Liver (tissue), 8 donors: ENCODE measurements at regions not wholly inside any gene's neighbourhood (a gene's known extent, or its start where the extent isn't known, plus 50 kb on each side); places are given as distances from the start of the nearest gene placed in this dataset.

ENCODE experiments used
- DNase-seq: peaks from one replicate; pipeline ENCODE4 v3.0.0-alpha.2; 2017; ENCODE audit warnings: low spot score
- H3K27ac ChIP-seq, 2 donors: one replicate each; pipeline ENCODE4 v1.7.0; 2013; ENCODE audit warnings: inconsistent platforms in 2 of 2, low read length in 2 of 2, control low read depth in 1 of 2, low read depth in 1 of 2, mild to moderate bottlenecking in 1 of 2
- H3K27me3 ChIP-seq, 4 donors: one replicate each; pipeline versions ENCODE4 v1.6.1 to v1.7.0; 2013; ENCODE audit warnings: low read length in 3 of 4, inconsistent platforms in 1 of 4, mild to moderate bottlenecking in 1 of 4, moderate library complexity in 1 of 4; ENCODE audit not compliant: control insufficient read depth in 4 of 4, insufficient read depth in 4 of 4
- H3K36me3 ChIP-seq, 4 donors: one replicate each; pipeline versions ENCODE4 v1.6.1 to v1.7.0; 2013; ENCODE audit warnings: low read length in 3 of 4, mild to moderate bottlenecking in 3 of 4, low read depth in 1 of 4, moderate library complexity in 1 of 4; ENCODE audit not compliant: control insufficient read depth in 4 of 4, insufficient read depth in 3 of 4
- H3K4me1 ChIP-seq, 4 donors: one replicate each; pipeline versions ENCODE4 v1.6.1 to v1.7.0; 2013; ENCODE audit warnings: low read length in 3 of 4, mild to moderate bottlenecking in 3 of 4, moderate library complexity in 1 of 4; ENCODE audit not compliant: control insufficient read depth in 4 of 4, insufficient read depth in 4 of 4
- H3K4me3 ChIP-seq, 3 donors: one replicate each; pipeline versions ENCODE4 v1.6.1 to v1.7.0; 2013; ENCODE audit warnings: low read length in 3 of 3, control low read depth in 1 of 3, low read depth in 1 of 3, mild to moderate bottlenecking in 1 of 3
- H3K9ac ChIP-seq, 2 donors: one replicate each; pipeline ENCODE4 v1.7.0; 2013; ENCODE audit warnings: low read length in 2 of 2, mild to moderate bottlenecking in 2 of 2, moderate library complexity in 2 of 2, control low read depth in 1 of 2, low read depth in 1 of 2
- H3K9me3 ChIP-seq, 4 donors: one replicate each; pipeline versions ENCODE4 v1.6.1 to v1.7.0; 2013; ENCODE audit warnings: low read length in 3 of 4; ENCODE audit not compliant: control insufficient read depth in 4 of 4
- EGR1 ChIP-seq, 2 donors: IDR thresholded peaks; 2 replicates each; pipeline ENCODE4 v1.6.1; 2016 to 2018; ENCODE audit warnings: antibody characterized with exemption in 2 of 2, low read depth in 2 of 2
- FOXA1 ChIP-seq: IDR thresholded peaks from 2 replicates; pipeline ENCODE4 v1.6.1; 2016; ENCODE audit warnings: antibody characterized with exemption
- FOXA2 ChIP-seq: IDR thresholded peaks from 2 replicates; pipeline ENCODE4 v1.6.1; 2016; ENCODE audit warnings: antibody characterized with exemption
- GABPA ChIP-seq, 2 donors: IDR thresholded peaks in 1 of 2; conservative IDR thresholded peaks in 1 of 2; 2 replicates each; pipeline ENCODE4 v1.6.1; 2016; ENCODE audit warnings: antibody characterized with exemption in 2 of 2, mild to moderate bottlenecking in 1 of 2, moderate library complexity in 1 of 2
- HNF4A ChIP-seq, 2 donors: conservative IDR thresholded peaks; 2 replicates each; pipeline ENCODE4 v1.6.1; 2016; ENCODE audit warnings: antibody characterized with exemption in 2 of 2, mild to moderate bottlenecking in 2 of 2
- HNF4G ChIP-seq: IDR thresholded peaks from 2 replicates; pipeline ENCODE4 v1.6.1; 2016; ENCODE audit warnings: antibody characterized with exemption
- JUND ChIP-seq, 2 donors: IDR thresholded peaks; 2 replicates each; pipeline ENCODE4 v1.6.1; 2016; ENCODE audit warnings: antibody characterized with exemption in 2 of 2
- NR2F2 ChIP-seq: IDR thresholded peaks from 2 replicates; pipeline ENCODE4 v1.6.1; 2016; ENCODE audit warnings: antibody characterized with exemption
- RAD21 ChIP-seq, 2 donors: IDR thresholded peaks; 2 replicates each; pipeline ENCODE4 v1.6.1; 2016; ENCODE audit warnings: antibody characterized with exemption in 2 of 2, mild to moderate bottlenecking in 2 of 2
- RXRA ChIP-seq, 2 donors: IDR thresholded peaks; 2 replicates each; pipeline ENCODE4 v1.6.1; 2017 to 2018; ENCODE audit warnings: antibody characterized with exemption in 2 of 2, mild to moderate bottlenecking in 1 of 2
- SP1 ChIP-seq: IDR thresholded peaks from 2 replicates; pipeline ENCODE4 v1.6.1; 2018; ENCODE audit warnings: antibody characterized with exemption, mild to moderate bottlenecking
- TAF1 ChIP-seq: conservative IDR thresholded peaks from 2 replicates; pipeline ENCODE4 v1.6.1; 2016; ENCODE audit warnings: antibody characterized with exemption, mild to moderate bottlenecking
- YY1 ChIP-seq: IDR thresholded peaks from 2 replicates; pipeline ENCODE4 v1.6.1; 2016; ENCODE audit warnings: antibody characterized with exemption, mild to moderate bottlenecking
- ZBTB33 ChIP-seq: IDR thresholded peaks from 2 replicates; pipeline ENCODE4 v1.6.1; 2016; ENCODE audit warnings: antibody characterized with exemption
- WGBS: extraction: QIAGEN DNeasy Blood & Tissue Kit; methylation state at CpG from one replicate; pipeline ENCODE4 v1.1.7; 2013; 5-methylcytosine and 5-hydroxymethylcytosine counted together
- TF ChIP-seq, protein P1 (sequence below): IDR thresholded peaks from 2 replicates; pipeline ENCODE4 v1.6.1; 2016; ENCODE audit warnings: antibody characterized with exemption
- TF ChIP-seq, protein P2 (sequence below): fragments of 150-350 bp; IDR thresholded peaks from 2 replicates; pipeline ENCODE4 v1.5.1; 2017; ENCODE audit warnings: improper control_type of control experiment, low read depth, low read length; ENCODE audit not compliant: missing input control
- TF ChIP-seq, protein P3 (sequence below): IDR thresholded peaks from 2 replicates; pipeline ENCODE4 v1.6.1; 2016; ENCODE audit warnings: antibody characterized with exemption
- donor health status: healthy.
- donor health status: healthy.
- donor health status: healthy.
- donor health status: healthy.
- donor health status: healthy.

DNA sequence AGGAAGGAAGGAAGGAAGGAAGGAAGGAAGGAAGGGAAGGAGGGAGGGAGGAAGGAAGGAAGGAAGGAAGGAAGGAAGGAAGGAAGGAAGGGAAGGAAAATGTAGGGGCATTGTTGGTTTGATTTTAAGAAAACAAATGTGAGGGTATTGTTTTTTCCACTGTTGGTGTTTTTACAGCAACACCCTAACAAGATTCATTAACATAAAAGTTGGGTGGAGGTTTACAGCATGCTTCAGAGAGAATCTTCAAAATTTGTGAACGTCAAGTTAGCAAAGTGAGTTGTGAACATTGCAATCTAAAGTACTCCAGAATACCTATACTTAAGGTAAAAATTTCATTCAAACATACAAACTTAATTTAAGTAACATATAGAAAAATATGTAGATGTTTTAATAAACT lies 200.2 kb upstream of the ID4 start:
- Histone ChIP-seq H3K27me3 (no peaks in the 10 kb centered on the region), H3K4me1 (no peaks in the 10 kb centered on the region), H3K4me3 (no peak overlapping the region), H3K9ac (no peak overlapping the region), H3K9me3 (no peaks in the 10 kb centered on the region), H3K36me3 (no peaks in the 10 kb centered on the region), H3K27ac (no peak overlapping the region)
- 87% methylated on average over 1 of the region's 1 CpG for WGBS
- TF ChIP-seq, protein P1, sequence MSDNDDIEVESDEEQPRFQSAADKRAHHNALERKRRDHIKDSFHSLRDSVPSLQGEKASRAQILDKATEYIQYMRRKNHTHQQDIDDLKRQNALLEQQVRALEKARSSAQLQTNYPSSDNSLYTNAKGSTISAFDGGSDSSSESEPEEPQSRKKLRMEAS, result no peak
- TF ChIP-seq SP1 (no peak), HNF4G (no peak), HNF4A (conservative IDR thresholded peaks at IDR 0.05) (no peak), RXRA (IDR thresholded peaks at IDR 0.05) (no peak), GABPA (IDR thresholded peaks at IDR 0.05 in 1 of 2, conservative IDR thresholded peaks at IDR 0.05 in 1 of 2) (no peak), RAD21 (IDR thresholded peaks at IDR 0.05) (no peak), YY1 (no peak), FOXA2 (no peak), EGR1 (IDR thresholded peaks at IDR 0.05; ENCODE audit: low read depth in 2 of 2) (no peak)
- TF ChIP-seq, protein P2, sequence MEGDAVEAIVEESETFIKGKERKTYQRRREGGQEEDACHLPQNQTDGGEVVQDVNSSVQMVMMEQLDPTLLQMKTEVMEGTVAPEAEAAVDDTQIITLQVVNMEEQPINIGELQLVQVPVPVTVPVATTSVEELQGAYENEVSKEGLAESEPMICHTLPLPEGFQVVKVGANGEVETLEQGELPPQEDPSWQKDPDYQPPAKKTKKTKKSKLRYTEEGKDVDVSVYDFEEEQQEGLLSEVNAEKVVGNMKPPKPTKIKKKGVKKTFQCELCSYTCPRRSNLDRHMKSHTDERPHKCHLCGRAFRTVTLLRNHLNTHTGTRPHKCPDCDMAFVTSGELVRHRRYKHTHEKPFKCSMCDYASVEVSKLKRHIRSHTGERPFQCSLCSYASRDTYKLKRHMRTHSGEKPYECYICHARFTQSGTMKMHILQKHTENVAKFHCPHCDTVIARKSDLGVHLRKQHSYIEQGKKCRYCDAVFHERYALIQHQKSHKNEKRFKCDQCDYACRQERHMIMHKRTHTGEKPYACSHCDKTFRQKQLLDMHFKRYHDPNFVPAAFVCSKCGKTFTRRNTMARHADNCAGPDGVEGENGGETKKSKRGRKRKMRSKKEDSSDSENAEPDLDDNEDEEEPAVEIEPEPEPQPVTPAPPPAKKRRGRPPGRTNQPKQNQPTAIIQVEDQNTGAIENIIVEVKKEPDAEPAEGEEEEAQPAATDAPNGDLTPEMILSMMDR, result no peak
- DNase-seq, result no peak

GRCh38 chr6:19638931-19639330 lies 198.2 kb upstream of the ID4 start:
- Histone ChIP-seq H3K9ac (no peak overlapping the region), H3K9me3 (no peaks in the 10 kb centered on the region), H3K4me1 (no peaks in the 10 kb centered on the region), H3K27ac (no peak overlapping the region), H3K36me3 (no peaks in the 10 kb centered on the region), H3K4me3 (no peak overlapping the region), H3K27me3 (no peaks in the 10 kb centered on the region)
- WGBS, result 89% methylated on average over 9 of the region's 9 CpGs
- TF ChIP-seq TAF1 (no peak), JUND (IDR thresholded peaks at IDR 0.05) (no peak), EGR1 (IDR thresholded peaks at IDR 0.05; ENCODE audit: low read depth in 2 of 2) (no peak), FOXA1 (no peak), SP1 (no peak), NR2F2 (no peak), HNF4G (no peak), HNF4A (conservative IDR thresholded peaks at IDR 0.05) (no peak), YY1 (no peak), ZBTB33 (no peak), RAD21 (IDR thresholded peaks at IDR 0.05) (no peak)
- TF ChIP-seq, protein P3, sequence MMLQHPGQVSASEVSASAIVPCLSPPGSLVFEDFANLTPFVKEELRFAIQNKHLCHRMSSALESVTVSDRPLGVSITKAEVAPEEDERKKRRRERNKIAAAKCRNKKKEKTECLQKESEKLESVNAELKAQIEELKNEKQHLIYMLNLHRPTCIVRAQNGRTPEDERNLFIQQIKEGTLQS, result no peak
- no peak for DNase-seq
